B cell (primary cell): ENCODE measurements at regions not wholly inside any gene's neighbourhood (a gene's known extent, or its start where the extent isn't known, plus 50 kb on each side); places are given as distances from the start of the nearest gene placed in this dataset.

Experiments
- ATAC-seq: fragments of 200-7000 bp; cut with Tn5 transposase; one replicate; pipeline ENCODE4 v1.10.0; 2021; ENCODE audit warnings: low read depth, mild to moderate bottlenecking, moderate number of reproducible peaks, moderate library complexity
- CTCF ChIA-PET: fragments of 350-600 bp; sonication (Branson Sonifier 250); formaldehyde crosslinking; loops from one replicate; lab custom pipeline; 2021; ENCODE audit warnings: antibody characterized with exemption, inconsistent platforms; lab: Charles Lee
- POLR2A ChIA-PET: fragments of 350-600 bp; sonication (Branson Sonifier 250); formaldehyde crosslinking; loops from one replicate; lab custom pipeline; 2021; ENCODE audit warnings: antibody characterized with exemption; lab: Charles Lee
- DNase-seq: peaks from one replicate; pipeline ENCODE4 v3.0.0; 2013
- H2AFZ ChIP-seq: 2 replicates; pipeline ENCODE4 v1.6.1; 2012; ENCODE audit warnings: mild to moderate bottlenecking, low read depth, low read length; ENCODE audit not compliant: insufficient read depth, poor library complexity, severe bottlenecking
- H3K27ac ChIP-seq, 2 donors: 1 replicate in 1 of 2; 2 replicates in 1 of 2; pipeline ENCODE4 v1.5.1; 2012 to 2013; ENCODE audit warnings: low read length in 2 of 2, mild to moderate bottlenecking in 2 of 2, moderate library complexity in 1 of 2
- H3K27me3 ChIP-seq, 4 experiments: fragments of 200-600 bp in 1 of 4; sonication (generic) in 1 of 4; replicated peaks in 1 of 4; 1 replicate in 2 of 4; 2 replicates in 2 of 4; pipeline versions ENCODE4 v1.6.1 to v1.7.0; 2013 to 2016; ENCODE audit warnings: low read length in 3 of 4, mild to moderate bottlenecking in 2 of 4, mixed read lengths in 1 of 4, moderate library complexity in 1 of 4; ENCODE audit not compliant: insufficient read depth in 4 of 4, control insufficient read depth in 3 of 4; ENCODE audit errors: control extremely low read depth in 1 of 4
- H3K36me3 ChIP-seq, 2 experiments: replicated peaks in 1 of 2; 1 replicate in 1 of 2; 2 replicates in 1 of 2; pipeline versions ENCODE4 v1.6.1 to v1.7.1; 2013; ENCODE audit warnings: low read length in 1 of 2; ENCODE audit not compliant: insufficient read depth in 2 of 2, control insufficient read depth in 1 of 2; ENCODE audit errors: control extremely low read depth in 1 of 2, extremely low read depth in 1 of 2
- H3K4me1 ChIP-seq, 2 donors: fragments of 200-600 bp in 1 of 2; sonication (generic) in 1 of 2; 1 replicate in 1 of 2; 2 replicates in 1 of 2; pipeline versions ENCODE4 v1.5.1 to v1.6.1; 2013 to 2017; ENCODE audit warnings: low read length in 2 of 2; ENCODE audit not compliant: control insufficient read depth in 2 of 2, insufficient read depth in 2 of 2
- H3K4me2 ChIP-seq: replicated peaks from 2 replicates; pipeline ENCODE3; 2012; ENCODE audit warnings: mild to moderate bottlenecking, low read depth, low read length; ENCODE audit not compliant: poor library complexity, severe bottlenecking
- H3K4me3 ChIP-seq, 5 experiments: fragments of 200-600 bp in 1 of 5; sonication (generic) in 1 of 5; 1 replicate in 3 of 5; 2 replicates in 2 of 5; pipeline versions ENCODE4 v1.5.1 to v1.7.0; 2011 to 2016; ENCODE audit warnings: low read length in 4 of 5, mild to moderate bottlenecking in 4 of 5, low read depth in 2 of 5, control low read depth in 1 of 5, moderate library complexity in 1 of 5; ENCODE audit not compliant: insufficient read depth in 1 of 5; ENCODE audit errors: control extremely low read depth in 1 of 5, extremely low read depth in 1 of 5
- H3K79me2 ChIP-seq: fragments of 200-600 bp; sonication (generic); one replicate; pipeline ENCODE4 v1.6.0; 2016; ENCODE audit warnings: low read length; ENCODE audit not compliant: control insufficient read depth, insufficient read depth
- H3K9ac ChIP-seq: fragments of 200-600 bp; sonication (generic); 2 replicates; pipeline ENCODE4 v1.6.1; 2017; ENCODE audit warnings: mild to moderate bottlenecking, low read length, moderate library complexity
- H3K9me3 ChIP-seq, 3 donors: one replicate each; pipeline versions ENCODE4 v1.6.1 to v1.7.1; 2013; ENCODE audit warnings: low read length in 2 of 3; ENCODE audit not compliant: control insufficient read depth in 2 of 3, insufficient read depth in 1 of 3; ENCODE audit errors: control extremely low read depth in 1 of 3
- H4K20me1 ChIP-seq: 2 replicates; pipeline ENCODE4 v1.6.0; 2012; ENCODE audit warnings: mild to moderate bottlenecking, low read length; ENCODE audit not compliant: insufficient read depth, control insufficient read depth, poor library complexity, severe bottlenecking
- H3K27ac Mint-ChIP-seq: one replicate; pipeline ENCODE4 v1.8.0; 2021; ENCODE audit warnings: mixed read lengths
- H3K27me3 Mint-ChIP-seq: one replicate; pipeline ENCODE4 v1.8.0; 2021; ENCODE audit warnings: mixed read lengths
- H3K4me1 Mint-ChIP-seq: one replicate; pipeline ENCODE4 v1.8.0; 2021; ENCODE audit warnings: mixed read lengths
- H3K4me3 Mint-ChIP-seq: one replicate; pipeline ENCODE4 v1.8.0; 2021; ENCODE audit warnings: mixed read lengths
- H3K9me3 Mint-ChIP-seq: one replicate; pipeline ENCODE4 v1.8.0; 2022; ENCODE audit warnings: mixed read lengths; ENCODE audit not compliant: insufficient read depth
- EZH2 ChIP-seq: IDR thresholded peaks from 2 replicates; pipeline ENCODE4 v1.6.1; 2012; ENCODE audit warnings: borderline replicate concordance, low read depth, mild to moderate bottlenecking, moderate library complexity, low read length; ENCODE audit not compliant: insufficient read depth, poor library complexity, severe bottlenecking
- WGBS: methylation state at CpG from one replicate; pipeline ENCODE4 v1.1.5; 2013; ENCODE audit warnings: missing lambda C conversion rate; ENCODE audit not compliant: insufficient coverage; 5-methylcytosine and 5-hydroxymethylcytosine counted together
- intact Hi-C: fragments of 100-400 bp; cut with micrococcal nuclease; formaldehyde crosslinking; loops from one replicate; pipeline ENCODE4 v1.10.0; 2022
- TF ChIP-seq, protein P1 (sequence below): fragments of 200-600 bp; IDR thresholded peaks from one replicate; pipeline ENCODE4 v1.8.0; 2022; ENCODE audit warnings: antibody characterized with exemption, mild to moderate bottlenecking

DNA sequence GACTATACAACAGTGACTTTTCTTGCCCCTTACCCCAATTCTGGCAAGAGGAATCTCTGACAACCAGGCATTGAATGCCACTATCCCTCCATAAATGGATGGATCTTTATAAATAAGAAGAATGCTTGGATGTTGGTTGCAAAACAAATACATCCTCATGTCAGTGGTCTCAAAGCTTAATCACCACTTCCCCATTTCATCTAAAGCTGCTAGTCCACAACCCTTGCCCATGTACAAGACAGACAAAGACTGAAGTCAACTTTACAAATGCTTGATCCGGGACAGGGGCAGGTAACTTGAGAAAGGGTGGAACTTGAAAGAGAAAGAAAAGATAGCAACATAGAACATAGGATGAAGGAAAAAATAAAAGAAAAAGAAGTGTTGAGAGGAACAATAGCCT is 540.5 kb upstream of the NOX3 start:
- H3K36me3 ChIP-seq, result no peaks in the 10 kb centered on the region
- Mint-ChIP-seq H3K27me3 (no peaks in the 10 kb centered on the region), H3K4me3 (no peak overlapping the region), H3K4me1 (peaks cover 3% of the 10 kb centered on the region), H3K9me3 (no peaks in the 10 kb centered on the region), H3K27ac (no peak overlapping the region)
- POLR2A ChIA-PET, result no interaction called here
- H2AFZ ChIP-seq, result no peak overlapping the region
- no peaks in the 10 kb centered on the region for H3K4me1 ChIP-seq
- no peaks in the 10 kb centered on the region for H3K9me3 ChIP-seq
- no peak overlapping the region for H3K4me2 ChIP-seq
- no peak overlapping the region for H3K4me3 ChIP-seq
- no CpG with 5 or more reads among the region's 1 CpG for WGBS
- no peak overlapping the region for H3K27ac ChIP-seq
- H3K9ac ChIP-seq, result no peak overlapping the region
- DNase-seq (no peak), ATAC-seq (no peak)
- no peaks in the 10 kb centered on the region for H4K20me1 ChIP-seq
- no peaks in the 10 kb centered on the region for H3K79me2 ChIP-seq
- intact Hi-C loops, result no loop called here
- TF ChIP-seq EZH2, result no peak
- TF ChIP-seq, protein P1, sequence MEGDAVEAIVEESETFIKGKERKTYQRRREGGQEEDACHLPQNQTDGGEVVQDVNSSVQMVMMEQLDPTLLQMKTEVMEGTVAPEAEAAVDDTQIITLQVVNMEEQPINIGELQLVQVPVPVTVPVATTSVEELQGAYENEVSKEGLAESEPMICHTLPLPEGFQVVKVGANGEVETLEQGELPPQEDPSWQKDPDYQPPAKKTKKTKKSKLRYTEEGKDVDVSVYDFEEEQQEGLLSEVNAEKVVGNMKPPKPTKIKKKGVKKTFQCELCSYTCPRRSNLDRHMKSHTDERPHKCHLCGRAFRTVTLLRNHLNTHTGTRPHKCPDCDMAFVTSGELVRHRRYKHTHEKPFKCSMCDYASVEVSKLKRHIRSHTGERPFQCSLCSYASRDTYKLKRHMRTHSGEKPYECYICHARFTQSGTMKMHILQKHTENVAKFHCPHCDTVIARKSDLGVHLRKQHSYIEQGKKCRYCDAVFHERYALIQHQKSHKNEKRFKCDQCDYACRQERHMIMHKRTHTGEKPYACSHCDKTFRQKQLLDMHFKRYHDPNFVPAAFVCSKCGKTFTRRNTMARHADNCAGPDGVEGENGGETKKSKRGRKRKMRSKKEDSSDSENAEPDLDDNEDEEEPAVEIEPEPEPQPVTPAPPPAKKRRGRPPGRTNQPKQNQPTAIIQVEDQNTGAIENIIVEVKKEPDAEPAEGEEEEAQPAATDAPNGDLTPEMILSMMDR, result no peak
- H3K27me3 ChIP-seq, result no peaks in the 10 kb centered on the region
- CTCF ChIA-PET, result no interaction called here

DNA sequence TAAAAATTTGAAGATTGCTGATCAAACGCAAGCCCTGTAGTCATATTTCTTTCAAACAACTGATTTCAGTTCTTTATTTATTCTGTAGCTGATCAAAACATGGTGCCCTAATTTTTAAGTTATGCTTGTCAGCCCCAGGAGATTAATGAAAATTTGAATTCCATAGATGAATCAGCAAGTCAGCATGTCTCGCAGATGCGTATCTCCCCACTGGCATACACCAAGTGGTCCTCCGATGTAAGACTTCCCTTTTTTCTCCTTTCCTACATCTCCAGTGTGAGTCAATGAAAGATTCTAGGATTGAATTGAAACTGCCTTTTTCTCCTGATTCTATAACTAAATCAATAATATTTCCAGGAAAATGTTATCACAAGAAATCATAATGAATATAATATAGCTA is 539.6 kb upstream of the NOX3 start:
- intact Hi-C loops, result no loop called here
- Histone ChIP-seq H3K79me2 (no peaks in the 10 kb centered on the region), H3K4me3 (no peak overlapping the region), H3K4me2 (no peak overlapping the region), H3K9ac (no peak overlapping the region), H4K20me1 (no peaks in the 10 kb centered on the region), H2AFZ (no peak overlapping the region), H3K27ac (no peak overlapping the region), H3K36me3 (no peaks in the 10 kb centered on the region), H3K27me3 (no peaks in the 10 kb centered on the region), H3K9me3 (no peaks in the 10 kb centered on the region), H3K4me1 (no peaks in the 10 kb centered on the region)
- TF ChIP-seq, protein P1, result no peak
- no peak for TF ChIP-seq EZH2
- no CpG with 5 or more reads among the region's 4 CpGs for WGBS
- H3K9me3 Mint-ChIP-seq, result no peaks in the 10 kb centered on the region
- ATAC-seq, result no peak
- peaks cover 3% of the 10 kb centered on the region for H3K4me1 Mint-ChIP-seq
- H3K27ac Mint-ChIP-seq, result no peak overlapping the region
- H3K27me3 Mint-ChIP-seq, result no peaks in the 10 kb centered on the region
- ChIA-PET POLR2A (no interaction called here), CTCF (no interaction called here)
- no peak for DNase-seq
- no peak overlapping the region for H3K4me3 Mint-ChIP-seq
